MG63 (cell line): ENCODE measurements at regions not wholly inside any gene's neighbourhood (a gene's known extent, or its start where the extent isn't known, plus 50 kb on each side); places are given as distances from the start of the nearest gene placed in this dataset.
A peak's percentile ranks its signal among the peaks of the same experiment; 100 is the strongest.

Source experiments
- DNase-seq: peaks from one replicate; pipeline ENCODE4 v3.0.0-alpha.2; 2020
- H3K27me3 ChIP-seq: fragments of 250-450 bp; sonication (Bioruptor Pico); 2 replicates; pipeline ENCODE4 v1.5.1; 2020; ENCODE audit warnings: mild to moderate bottlenecking, moderate library complexity
- H3K36me3 ChIP-seq: fragments of 250-450 bp; sonication (Bioruptor Pico); 2 replicates; pipeline ENCODE4 v1.5.1; 2020; ENCODE audit warnings: mild to moderate bottlenecking, moderate library complexity
- H3K4me3 ChIP-seq: fragments of 250-450 bp; sonication (Bioruptor Pico); 2 replicates; pipeline ENCODE4 v1.5.1; 2020; ENCODE audit warnings: mild to moderate bottlenecking, moderate library complexity
- H3K9me3 ChIP-seq: fragments of 250-450 bp; sonication (Bioruptor Pico); 2 replicates; pipeline ENCODE4 v1.5.1; 2020; ENCODE audit warnings: mild to moderate bottlenecking, moderate library complexity

- Histone ChIP-seq H3K9me3 (no peaks in the 10 kb centered on the region), H3K36me3 (no peaks in the 10 kb centered on the region)
Observed at GRCh38 chr13:79675931-79676660, 195.1 kb downstream of the NDFIP2 start.

GRCh38 chr13:79674765-79675515 lies 194.0 kb downstream of the NDFIP2 start:
- Histone ChIP-seq H3K9me3 (no peaks in the 10 kb centered on the region), H3K36me3 (no peaks in the 10 kb centered on the region), H3K4me3 (no peak overlapping the region), H3K27me3 (no peaks in the 10 kb centered on the region)
- DNase-seq, result no peak

More at GRCh38 chr13:79675931-79676660, 195.1 kb downstream of the NDFIP2 start:
- no peak overlapping the region for H3K4me3 ChIP-seq
- no peak for DNase-seq
- no peaks in the 10 kb centered on the region for H3K27me3 ChIP-seq

- no peak for DNase-seq
- H3K4me3 ChIP-seq, result no peak overlapping the region
- H3K36me3 ChIP-seq, result no peaks in the 10 kb centered on the region
- H3K27me3 ChIP-seq, result no peaks in the 10 kb centered on the region
- no peaks in the 10 kb centered on the region for H3K9me3 ChIP-seq
Observed at GRCh38 chr13:79673993-79674377, 193.0 kb downstream of the NDFIP2 start.

GRCh38 chr13:79673310-79673992 lies 192.5 kb downstream of the NDFIP2 start:
- no peaks in the 10 kb centered on the region for H3K27me3 ChIP-seq
- H3K4me3 ChIP-seq, result no peak overlapping the region
- no peaks in the 10 kb centered on the region for H3K9me3 ChIP-seq
- no peak for DNase-seq
- H3K36me3 ChIP-seq, result no peaks in the 10 kb centered on the region

- no peak for DNase-seq
- Histone ChIP-seq H3K4me3 (no peak overlapping the region), H3K27me3 (no peaks in the 10 kb centered on the region), H3K9me3 (no peaks in the 10 kb centered on the region), H3K36me3 (no peaks in the 10 kb centered on the region)
Observed at GRCh38 chr13:79671420-79671819, 190.5 kb downstream of the NDFIP2 start.

- Histone ChIP-seq H3K27me3 (no peaks in the 10 kb centered on the region), H3K4me3 (no peak overlapping the region), H3K36me3 (no peaks in the 10 kb centered on the region), H3K9me3 (no peaks in the 10 kb centered on the region)
- DNase-seq, result no peak
Observed at GRCh38 chr13:79668201-79668752, 187.3 kb downstream of the NDFIP2 start.

- Histone ChIP-seq H3K9me3 (no peaks in the 10 kb centered on the region), H3K4me3 (no peak overlapping the region), H3K27me3 (no peaks in the 10 kb centered on the region), H3K36me3 (no peaks in the 10 kb centered on the region)
- no peak for DNase-seq
Observed at GRCh38 chr13:79667771-79668170, 186.8 kb downstream of the NDFIP2 start.

GRCh38 chr13:79663977-79664636 lies 183.2 kb downstream of the NDFIP2 start:
- Histone ChIP-seq H3K4me3 (no peak overlapping the region), H3K27me3 (no peaks in the 10 kb centered on the region), H3K9me3 (no peaks in the 10 kb centered on the region), H3K36me3 (no peaks in the 10 kb centered on the region)
- no peak for DNase-seq

- no peaks in the 10 kb centered on the region for H3K27me3 ChIP-seq
- DNase-seq, result no peak
- no peaks in the 10 kb centered on the region for H3K36me3 ChIP-seq
- H3K4me3 ChIP-seq, result no peak overlapping the region
- H3K9me3 ChIP-seq, result no peaks in the 10 kb centered on the region
Observed at GRCh38 chr13:79663435-79663834, 182.5 kb downstream of the NDFIP2 start.

- no peaks in the 10 kb centered on the region for H3K36me3 ChIP-seq
- no peaks in the 10 kb centered on the region for H3K9me3 ChIP-seq
- no peak for DNase-seq
- H3K27me3 ChIP-seq, result no peaks in the 10 kb centered on the region
- no peak overlapping the region for H3K4me3 ChIP-seq
Observed at GRCh38 chr13:79662882-79663281, 181.9 kb downstream of the NDFIP2 start.

GRCh38 chr13:79660361-79660760 lies 179.4 kb downstream of the NDFIP2 start:
- Histone ChIP-seq H3K9me3 (no peaks in the 10 kb centered on the region), H3K27me3 (no peaks in the 10 kb centered on the region), H3K36me3 (no peaks in the 10 kb centered on the region), H3K4me3 (no peak overlapping the region)
- no peak for DNase-seq

- peak; percentile 2 for DNase-seq
- no peaks in the 10 kb centered on the region for H3K9me3 ChIP-seq
- H3K36me3 ChIP-seq, result no peaks in the 10 kb centered on the region
- no peaks in the 10 kb centered on the region for H3K27me3 ChIP-seq
- H3K4me3 ChIP-seq, result no peak overlapping the region
Observed at GRCh38 chr13:79659121-79659521, 178.2 kb downstream of the NDFIP2 start.

GRCh38 chr13:79658333-79658975 lies 177.5 kb downstream of the NDFIP2 start:
- Histone ChIP-seq H3K4me3 (no peak overlapping the region), H3K27me3 (no peaks in the 10 kb centered on the region)
- no peak for DNase-seq

GRCh38 chr13:79655509-79655908 lies 174.6 kb downstream of the NDFIP2 start:
- Histone ChIP-seq H3K4me3 (no peak overlapping the region), H3K36me3 (no peaks in the 10 kb centered on the region), H3K9me3 (no peaks in the 10 kb centered on the region), H3K27me3 (no peaks in the 10 kb centered on the region)
- no peak for DNase-seq

More at GRCh38 chr13:79658333-79658975, 177.5 kb downstream of the NDFIP2 start:
- H3K36me3 ChIP-seq, result no peaks in the 10 kb centered on the region
- no peaks in the 10 kb centered on the region for H3K9me3 ChIP-seq

GRCh38 chr13:79654520-79654919 lies 173.6 kb downstream of the NDFIP2 start:
- Histone ChIP-seq H3K9me3 (no peaks in the 10 kb centered on the region), H3K27me3 (no peaks in the 10 kb centered on the region), H3K36me3 (no peaks in the 10 kb centered on the region), H3K4me3 (no peak overlapping the region)
- DNase-seq, result no peak

GRCh38 chr13:79650688-79651087 lies 169.7 kb downstream of the NDFIP2 start:
- Histone ChIP-seq H3K36me3 (no peaks in the 10 kb centered on the region), H3K9me3 (no peaks in the 10 kb centered on the region), H3K27me3 (no peaks in the 10 kb centered on the region), H3K4me3 (no peak overlapping the region)
- DNase-seq, result no peak
